TTC549 (cell line): ENCODE measurements at regions not wholly inside any gene's neighbourhood (a gene's known extent, or its start where the extent isn't known, plus 50 kb on each side); places are given as distances from the start of the nearest gene placed in this dataset.
"Not testable (repeated sequence)": the region's sequence is repeated elsewhere in the genome, so short reads cannot be mapped to it uniquely, and the experiment has no call there.

Experiments used
- FAIRE-seq: peaks from 2 replicates; lab custom pipeline; 2012; peaks lifted over from hg19 to GRCh38; lab: Jason Lieb, UNC

GRCh38 chrX:1012678-1013300 lies 199.7 kb downstream of the CRLF2 start:
- no peak for FAIRE-seq

GRCh38 chrX:1011691-1012283 lies 200.7 kb downstream of the CRLF2 start:
- no peak for FAIRE-seq

- FAIRE-seq: no peak
Observed at GRCh38 chrX:1009771-1010170, 202.7 kb downstream of the CRLF2 start.

GRCh38 chrX:1006156-1006730 lies 206.2 kb downstream of the CRLF2 start:
- no peak for FAIRE-seq

GRCh38 chrX:1002611-1003010 lies 209.8 kb downstream of the CRLF2 start:
- no peak for FAIRE-seq

- no peak for FAIRE-seq
Observed at GRCh38 chrX:997631-998137, 214.8 kb downstream of the CRLF2 start.

- FAIRE-seq: no peak
Observed at GRCh38 chrX:994780-995179, 217.7 kb downstream of the CRLF2 start.

GRCh38 chrX:989959-990510 lies 222.4 kb downstream of the CRLF2 start:
- FAIRE-seq: peak; percentile 100

GRCh38 chrX:988530-988929 lies 223.9 kb downstream of the CRLF2 start:
- not testable (repeated sequence) for FAIRE-seq

GRCh38 chrX:981791-982626 lies 230.4 kb downstream of the CRLF2 start:
- FAIRE-seq: no peak

- FAIRE-seq: no peak
Observed at GRCh38 chrX:980587-981235, 231.7 kb downstream of the CRLF2 start.

- FAIRE-seq: not testable (repeated sequence)
Observed at GRCh38 chrX:979127-979526, 233.3 kb downstream of the CRLF2 start.

GRCh38 chrX:973010-973632 lies 239.3 kb downstream of the CRLF2 start:
- FAIRE-seq: no peak

- FAIRE-seq: no peak
Observed at GRCh38 chrX:968148-968965, 244.1 kb downstream of the CRLF2 start.

- no peak for FAIRE-seq
Observed at GRCh38 chrX:966396-967070, 245.9 kb downstream of the CRLF2 start.

- no peak for FAIRE-seq
Observed at GRCh38 chrX:964831-965416, 247.5 kb downstream of the CRLF2 start.

- no peak for FAIRE-seq
Observed at GRCh38 chrX:960821-961220, 251.6 kb downstream of the CRLF2 start.

GRCh38 chrX:959595-959994 lies 252.9 kb downstream of the CRLF2 start:
- FAIRE-seq: no peak

GRCh38 chrX:955168-955781 lies 257.2 kb downstream of the CRLF2 start:
- not testable (repeated sequence) for FAIRE-seq
